ENCODE measurements at regions not wholly inside any gene's neighbourhood (a gene's known extent, or its start where the extent isn't known, plus 50 kb on each side); places are given as distances from the start of the nearest gene placed in this dataset.

GRCh38 chr6:165090242-165090641, 219.2 kb downstream of the C6orf118 start:
- no peak for DNase-seq (ENCODE audit: low read depth in 3 of 3, low spot score in 2 of 3)

GRCh38 chr6:165086814-165087213, 222.6 kb downstream of the C6orf118 start:
- DNase-seq (ENCODE audit: low read depth in 3 of 3, low spot score in 2 of 3): no peak

- no peak for DNase-seq (ENCODE audit: low read depth in 3 of 3, low spot score in 2 of 3)
These were observed 226.8 kb downstream of the C6orf118 start for GRCh38 chr6:165082636-165083035.

GRCh38 chr6:165081944-165082532, 227.4 kb downstream of the C6orf118 start:
- no peak for DNase-seq (ENCODE audit: low read depth in 3 of 3, low spot score in 2 of 3)

- no peak for DNase-seq (ENCODE audit: low read depth in 3 of 3, low spot score in 2 of 3)
These were observed 231.5 kb downstream of the C6orf118 start for GRCh38 chr6:165077876-165078275.

GRCh38 chr6:165071906-165072305, 237.5 kb downstream of the C6orf118 start:
- DNase-seq (ENCODE audit: low read depth in 3 of 3, low spot score in 2 of 3): no peak

GRCh38 chr6:165060720-165061119, 248.7 kb downstream of the C6orf118 start:
- no peak for DNase-seq (ENCODE audit: low read depth in 3 of 3, low spot score in 2 of 3)

GRCh38 chr6:165059032-165059431, 250.4 kb downstream of the C6orf118 start:
- DNase-seq (ENCODE audit: low read depth in 3 of 3, low spot score in 2 of 3): no peak

- DNase-seq (ENCODE audit: low read depth in 3 of 3, low spot score in 2 of 3): no peak
These were observed 253.1 kb downstream of the C6orf118 start for GRCh38 chr6:165056292-165056691.

- DNase-seq (ENCODE audit: low read depth in 3 of 3, low spot score in 2 of 3): no peak
These were observed 254.2 kb downstream of the C6orf118 start for GRCh38 chr6:165055231-165055630.

- no peak for DNase-seq (ENCODE audit: low read depth in 3 of 3, low spot score in 2 of 3)
These were observed 256.6 kb downstream of the C6orf118 start for GRCh38 chr6:165052561-165053480.

GRCh38 chr6:165049362-165049761, 260.0 kb downstream of the C6orf118 start:
- DNase-seq (ENCODE audit: low read depth in 3 of 3, low spot score in 2 of 3): no peak

- no peak for DNase-seq (ENCODE audit: low read depth in 3 of 3, low spot score in 2 of 3)
These were observed 261.5 kb downstream of the C6orf118 start for GRCh38 chr6:165047952-165048351.

- no peak for DNase-seq (ENCODE audit: low read depth in 3 of 3, low spot score in 2 of 3)
These were observed 263.8 kb downstream of the C6orf118 start for GRCh38 chr6:165045631-165046030.

GRCh38 chr6:165042912-165043311, 266.5 kb downstream of the C6orf118 start:
- DNase-seq (ENCODE audit: low read depth in 3 of 3, low spot score in 2 of 3): no peak

GRCh38 chr6:165040440-165040839, 269.0 kb downstream of the C6orf118 start:
- no peak for DNase-seq (ENCODE audit: low read depth in 3 of 3, low spot score in 2 of 3)

- DNase-seq (ENCODE audit: low read depth in 3 of 3, low spot score in 2 of 3): no peak
These were observed 275.1 kb downstream of the C6orf118 start for GRCh38 chr6:165034271-165034741.

GRCh38 chr6:165031502-165031901, 277.9 kb downstream of the C6orf118 start:
- DNase-seq (ENCODE audit: low read depth in 3 of 3, low spot score in 2 of 3): no peak

GRCh38 chr6:165025040-165025439, 284.4 kb downstream of the C6orf118 start:
- DNase-seq (ENCODE audit: low read depth in 3 of 3, low spot score in 2 of 3): no peak

GRCh38 chr6:165019681-165020080, 289.7 kb downstream of the C6orf118 start:
- DNase-seq (ENCODE audit: low read depth in 3 of 3, low spot score in 2 of 3): no peak

- no peak for DNase-seq (ENCODE audit: low read depth in 3 of 3, low spot score in 2 of 3)
These were observed 293.7 kb downstream of the C6orf118 start for GRCh38 chr6:165015676-165016075.

GRCh38 chr6:165013701-165014100, 295.7 kb downstream of the C6orf118 start:
- DNase-seq (ENCODE audit: low read depth in 3 of 3, low spot score in 2 of 3): no peak

Measured in right renal cortex interstitium (tissue), 3 donors.